GM23248 (cell line): ENCODE measurements at regions not wholly inside any gene's neighbourhood (a gene's known extent, or its start where the extent isn't known, plus 50 kb on each side); places are given as distances from the start of the nearest gene placed in this dataset.

Experiments
- DNase-seq: peaks from one replicate; pipeline ENCODE4 v3.0.0-alpha.2; 2015
- H2AFZ ChIP-seq: fragments of 200-600 bp; sonication (generic); 2 replicates; pipeline ENCODE4 v1.6.1; 2016; ENCODE audit warnings: antibody characterized with exemption
- H3F3A ChIP-seq: fragments of 200-600 bp; sonication (generic); 2 replicates; pipeline ENCODE4 v1.6.1; 2016; ENCODE audit warnings: mild to moderate bottlenecking, antibody characterized with exemption, mixed run types; ENCODE audit not compliant: insufficient read depth
- H3K27ac ChIP-seq: fragments of 200-600 bp; sonication (generic); 2 replicates; pipeline ENCODE4 v1.5.1; 2016; ENCODE audit warnings: mild to moderate bottlenecking
- H3K27me3 ChIP-seq: fragments of 200-600 bp; sonication (generic); replicated peaks from 2 replicates; pipeline ENCODE4 v1.6.1; 2016; ENCODE audit warnings: mild to moderate bottlenecking; ENCODE audit not compliant: insufficient read depth
- H3K36me3 ChIP-seq: fragments of 200-600 bp; sonication (generic); 2 replicates; pipeline ENCODE4 v1.6.1; 2016; ENCODE audit warnings: low read depth, mild to moderate bottlenecking
- H3K4me1 ChIP-seq: fragments of 200-600 bp; sonication (generic); 2 replicates; pipeline ENCODE4 v1.6.1; 2016; ENCODE audit warnings: mild to moderate bottlenecking; ENCODE audit not compliant: insufficient read depth
- H3K4me2 ChIP-seq: fragments of 200-600 bp; sonication (generic); one replicate; pipeline ENCODE4 v1.6.1; 2016; ENCODE audit warnings: mild to moderate bottlenecking; ENCODE audit not compliant: unreplicated experiment
- H3K4me3 ChIP-seq: fragments of 200-600 bp; sonication (generic); 2 replicates; pipeline ENCODE4 v1.5.1; 2016; ENCODE audit warnings: mild to moderate bottlenecking
- H3K79me2 ChIP-seq: fragments of 200-600 bp; sonication (generic); 2 replicates; pipeline ENCODE4 v1.6.1; 2016; ENCODE audit warnings: mild to moderate bottlenecking; ENCODE audit not compliant: insufficient read depth
- H3K9ac ChIP-seq: fragments of 200-600 bp; sonication (generic); 2 replicates; pipeline ENCODE4 v1.6.1; 2016; ENCODE audit warnings: mild to moderate bottlenecking
- H3K9me2 ChIP-seq: fragments of 200-600 bp; sonication (generic); 2 replicates; pipeline ENCODE4 v1.6.1; 2016; ENCODE audit warnings: mixed run types, mild to moderate bottlenecking, moderate library complexity; ENCODE audit not compliant: insufficient read depth
- H3K9me3 ChIP-seq: fragments of 200-600 bp; sonication (generic); one replicate; pipeline ENCODE4 v1.6.1; 2017; ENCODE audit warnings: low read depth
- H4K20me1 ChIP-seq: fragments of 200-600 bp; sonication (generic); 2 replicates; pipeline ENCODE4 v1.6.0; 2016; ENCODE audit not compliant: insufficient read depth
- EZH2 ChIP-seq: fragments of 200-600 bp; sonication (generic); IDR thresholded peaks from 2 replicates; pipeline ENCODE4 v1.6.1; 2018; ENCODE audit warnings: antibody characterized with exemption, mild to moderate bottlenecking; ENCODE audit not compliant: insufficient read depth, poor library complexity, severe bottlenecking
- EZH2phosphoT487 ChIP-seq: fragments of 200-600 bp; sonication (generic); IDR thresholded peaks from 2 replicates; pipeline ENCODE4 v1.6.1; 2018; ENCODE audit warnings: antibody characterized with exemption, moderate library complexity, mild to moderate bottlenecking, low read depth; ENCODE audit not compliant: insufficient read depth
- WGBS, 2 experiments: methylation state at CpG; one replicate each; pipeline ENCODE4 v1.1.6; 2015 to 2017; ENCODE audit warnings: low lambda C conversion rate in 2 of 2, low coverage in 1 of 2; ENCODE audit errors: missing lambda C conversion rate in 2 of 2; 5-methylcytosine and 5-hydroxymethylcytosine counted together
- in situ Hi-C: fragments of 300-500 bp; cut with MboI; formaldehyde crosslinking; loops from 2 replicates; pipeline ENCODE4 v1.15.0; 2020

DNA sequence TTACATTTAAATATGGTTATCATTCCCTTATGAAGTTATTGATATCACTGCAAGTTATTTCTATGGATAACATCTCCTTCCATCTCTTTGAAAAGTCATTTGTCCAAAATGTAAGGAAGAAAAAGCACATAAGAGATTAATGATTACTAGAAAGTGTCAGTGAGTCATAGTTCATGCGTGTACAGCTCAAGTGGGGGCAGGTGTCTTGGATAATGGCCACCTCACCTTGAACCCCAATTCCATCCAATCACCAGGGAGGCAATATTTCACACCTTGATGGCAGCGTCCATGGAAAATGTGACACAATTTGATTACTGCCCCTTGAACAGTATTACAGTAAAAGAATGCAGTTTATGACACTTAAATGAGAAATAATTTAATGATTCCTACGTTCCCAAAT is 358.3 kb upstream of the SOX9 start:
- Histone ChIP-seq H3K79me2 (no peaks in the 10 kb centered on the region), H3K27ac (no peak overlapping the region), H3K9ac (no peak overlapping the region), H4K20me1 (no peaks in the 10 kb centered on the region), H3K9me2 (no peaks in the 10 kb centered on the region), H3K4me2 (no peak overlapping the region), H3K4me1 (peaks cover 8% of the 10 kb centered on the region; the same call in 1 of the 2 replicates), H3F3A (no peaks in the 10 kb centered on the region), H3K4me3 (no peak overlapping the region), H3K27me3 (no peaks in the 10 kb centered on the region), H3K9me3 (no peaks in the 10 kb centered on the region), H2AFZ (no peak overlapping the region), H3K36me3 (no peaks in the 10 kb centered on the region)
- 57 to 58% methylated on average over 3 of the region's 3 CpGs for WGBS, 2 experiments
- in situ Hi-C loops, result loop anchor here (25.0 kb wide), 1 partner anchor 775 kb away; no protein-coding TSS in a partner anchor
- TF ChIP-seq EZH2 (no peak), EZH2phosphoT487 (no peak)
- DNase-seq, result no peak

DNA sequence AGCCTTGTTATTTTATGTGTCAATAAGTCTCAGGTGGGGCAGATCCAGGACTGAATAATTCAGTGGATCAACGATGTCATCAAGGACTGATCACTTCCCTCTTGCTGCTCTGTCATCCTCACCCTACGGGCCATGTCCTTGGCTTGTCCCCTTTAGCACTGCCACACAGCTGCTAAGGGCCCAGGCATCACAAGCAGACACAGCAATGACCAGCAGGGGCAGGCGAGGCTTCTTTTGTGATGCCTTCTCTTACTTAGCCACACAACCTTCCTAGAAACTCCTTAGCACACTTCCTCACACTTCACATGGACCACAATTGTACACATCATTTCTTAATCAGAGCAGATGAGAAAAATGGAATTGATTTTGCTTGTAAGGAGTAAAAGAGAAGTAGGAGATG is 356.3 kb upstream of the SOX9 start:
- no peaks in the 10 kb centered on the region for H3K9me2 ChIP-seq
- no peak overlapping the region for H2AFZ ChIP-seq
- peak; percentile 6 for DNase-seq
- H3K9me3 ChIP-seq, result no peaks in the 10 kb centered on the region
- H3K36me3 ChIP-seq, result no peaks in the 10 kb centered on the region
- H3K79me2 ChIP-seq, result no peaks in the 10 kb centered on the region
- H3K4me1 ChIP-seq, result peaks cover 8% of the 10 kb centered on the region; the same call in 1 of the 2 replicates
- H3K27ac ChIP-seq, result no peak overlapping the region
- H3K27me3 ChIP-seq, result no peaks in the 10 kb centered on the region
- 71 to 91% methylated on average over 3 of the region's 3 CpGs for WGBS, 2 experiments
- H3K4me2 ChIP-seq, result no peak overlapping the region
- H3K4me3 ChIP-seq, result no peak overlapping the region
- no peaks in the 10 kb centered on the region for H3F3A ChIP-seq
- H3K9ac ChIP-seq, result no peak overlapping the region
- in situ Hi-C loops, result loop anchor here (25.0 kb wide), 1 partner anchor 773 kb away; no protein-coding TSS in a partner anchor
- TF ChIP-seq EZH2phosphoT487 (no peak), EZH2 (no peak)
- no peaks in the 10 kb centered on the region for H4K20me1 ChIP-seq

DNA sequence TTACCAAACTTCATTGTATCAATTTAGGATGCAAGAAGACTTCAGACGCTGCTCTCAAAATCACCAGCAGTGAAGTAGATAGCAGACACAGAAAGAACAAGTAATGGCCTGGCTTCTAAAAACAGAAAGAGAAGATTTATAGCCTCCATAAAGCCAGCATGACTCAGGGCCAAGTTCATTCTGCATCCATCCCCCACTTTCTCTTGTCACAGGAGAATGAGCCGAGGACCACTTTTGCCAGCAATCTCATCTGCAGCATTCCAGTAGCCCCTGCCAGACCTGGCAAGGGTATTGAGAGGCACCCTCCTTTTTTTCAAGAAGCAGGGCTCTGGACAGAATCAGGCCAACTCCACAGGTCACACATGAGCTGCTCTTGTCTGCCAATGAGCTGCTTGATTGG is 355.4 kb upstream of the SOX9 start:
- H3K4me3 ChIP-seq, result no peak overlapping the region
- TF ChIP-seq EZH2phosphoT487 (no peak), EZH2 (no peak)
- H2AFZ ChIP-seq, result no peak overlapping the region
- H3K4me2 ChIP-seq, result peak overlapping the region; percentile 4
- no peaks in the 10 kb centered on the region for H3K9me2 ChIP-seq
- in situ Hi-C loops, result loop anchor here (25.0 kb wide), 1 partner anchor 772 kb away; no protein-coding TSS in a partner anchor
- no peak overlapping the region for H3K27ac ChIP-seq
- H3K9ac ChIP-seq, result no peak overlapping the region
- H3K4me1 ChIP-seq, result no peaks in the 10 kb centered on the region
- 27 to 40% methylated on average over 2 of the region's 2 CpGs for WGBS, 2 experiments
- no peaks in the 10 kb centered on the region for H3K36me3 ChIP-seq
- no peaks in the 10 kb centered on the region for H3K9me3 ChIP-seq
- H3F3A ChIP-seq, result no peaks in the 10 kb centered on the region
- peak; percentile 12 for DNase-seq
- H3K79me2 ChIP-seq, result no peaks in the 10 kb centered on the region
- H3K27me3 ChIP-seq, result no peaks in the 10 kb centered on the region
- H4K20me1 ChIP-seq, result no peaks in the 10 kb centered on the region

DNA sequence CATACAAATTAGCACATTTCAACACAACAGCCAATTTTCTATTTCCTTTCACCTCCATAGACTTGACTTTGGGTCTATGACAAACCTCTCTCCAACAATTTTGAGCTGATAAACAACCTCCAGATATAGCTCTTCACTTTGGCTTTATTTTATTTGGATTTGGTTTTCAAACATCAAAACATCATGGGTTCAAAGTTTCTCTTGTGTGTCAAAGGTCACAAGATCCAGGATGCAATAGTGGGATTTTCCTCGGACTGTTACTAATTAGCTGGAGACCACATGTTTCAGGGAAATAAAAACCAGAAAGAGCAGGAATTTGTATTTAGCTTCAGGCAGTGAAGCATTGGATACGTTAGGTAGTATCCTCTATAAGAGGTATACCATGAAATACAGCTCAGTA is 351.0 kb upstream of the SOX9 start:
- no peak overlapping the region for H3K9ac ChIP-seq
- 45 to 56% methylated on average over 2 of the region's 2 CpGs for WGBS, 2 experiments
- H3K4me3 ChIP-seq, result no peak overlapping the region
- TF ChIP-seq EZH2phosphoT487 (no peak), EZH2 (no peak)
- no peaks in the 10 kb centered on the region for H3K9me3 ChIP-seq
- in situ Hi-C loops, result loop anchor here (25.0 kb wide), 1 partner anchor 767 kb away; no protein-coding TSS in a partner anchor
- no peak overlapping the region for H3K27ac ChIP-seq
- DNase-seq, result no peak
- H3K4me2 ChIP-seq, result no peak overlapping the region
- H3F3A ChIP-seq, result no peaks in the 10 kb centered on the region
- no peaks in the 10 kb centered on the region for H3K27me3 ChIP-seq
- H3K79me2 ChIP-seq, result no peaks in the 10 kb centered on the region
- H3K36me3 ChIP-seq, result no peaks in the 10 kb centered on the region
- no peak overlapping the region for H2AFZ ChIP-seq
- 0 out of 2 replicates have a peak, but pooled peaks cover 3% of the 10 kb centered on the region for H3K4me1 ChIP-seq
- no peaks in the 10 kb centered on the region for H4K20me1 ChIP-seq
- H3K9me2 ChIP-seq, result no peaks in the 10 kb centered on the region
